ENCODE measurements at regions not wholly inside any gene's neighbourhood (a gene's known extent, or its start where the extent isn't known, plus 50 kb on each side); places are given as distances from the start of the nearest gene placed in this dataset.

GRCh38 chr1:223479261-223479660, 86.0 kb downstream of the CCDC185 start:
- no peaks in the 10 kb centered on the region for H3K36me3 ChIP-seq
- peaks cover 55% of the 10 kb centered on the region for H3K27me3 ChIP-seq
- H3K9me3 ChIP-seq: no peaks in the 10 kb centered on the region
- no peaks in the 10 kb centered on the region for H3K4me1 ChIP-seq (ENCODE audit: control insufficient read depth in 1 of 2, insufficient read depth in 1 of 2, low read depth in 1 of 2, low read length in 1 of 2)
- no peak for TF ChIP-seq CTCF (IDR thresholded peaks at IDR 0.05)
- H3K27ac ChIP-seq: no peak overlapping the region
- no peak overlapping the region for H3K4me3 ChIP-seq (ENCODE audit: low read depth in 1 of 2, low read length in 1 of 2)

GRCh38 chr1:223479718-223480425, 86.7 kb downstream of the CCDC185 start:
- Histone ChIP-seq H3K36me3 (no peaks in the 10 kb centered on the region), H3K4me3 (ENCODE audit: low read depth in 1 of 2, low read length in 1 of 2) (no peak overlapping the region), H3K27me3 (peaks cover 55% of the 10 kb centered on the region), H3K27ac (no peak overlapping the region), H3K4me1 (ENCODE audit: control insufficient read depth in 1 of 2, insufficient read depth in 1 of 2, low read depth in 1 of 2, low read length in 1 of 2) (no peaks in the 10 kb centered on the region), H3K9me3 (no peaks in the 10 kb centered on the region)
- no peak for TF ChIP-seq CTCF (IDR thresholded peaks at IDR 0.05)

GRCh38 chr1:223482132-223482531, 88.9 kb downstream of the CCDC185 start:
- Histone ChIP-seq H3K4me1 (ENCODE audit: control insufficient read depth in 1 of 2, insufficient read depth in 1 of 2, low read depth in 1 of 2, low read length in 1 of 2) (no peaks in the 10 kb centered on the region), H3K27me3 (peaks cover 63% of the 10 kb centered on the region), H3K4me3 (ENCODE audit: low read depth in 1 of 2, low read length in 1 of 2) (no peak overlapping the region), H3K27ac (no peak overlapping the region), H3K9me3 (no peaks in the 10 kb centered on the region), H3K36me3 (no peaks in the 10 kb centered on the region)
- no peak for TF ChIP-seq CTCF (IDR thresholded peaks at IDR 0.05)

GRCh38 chr1:223482766-223483165, 89.6 kb downstream of the CCDC185 start:
- H3K36me3 ChIP-seq: no peaks in the 10 kb centered on the region
- H3K9me3 ChIP-seq: no peaks in the 10 kb centered on the region
- H3K4me3 ChIP-seq (ENCODE audit: low read depth in 1 of 2, low read length in 1 of 2): no peak overlapping the region
- no peak overlapping the region for H3K27ac ChIP-seq
- peaks cover 58% of the 10 kb centered on the region for H3K27me3 ChIP-seq
- TF ChIP-seq CTCF (IDR thresholded peaks at IDR 0.05): no peak
- no peaks in the 10 kb centered on the region for H3K4me1 ChIP-seq (ENCODE audit: control insufficient read depth in 1 of 2, insufficient read depth in 1 of 2, low read depth in 1 of 2, low read length in 1 of 2)

- Histone ChIP-seq H3K9me3 (no peaks in the 10 kb centered on the region), H3K4me1 (ENCODE audit: control insufficient read depth in 1 of 2, insufficient read depth in 1 of 2, low read depth in 1 of 2, low read length in 1 of 2) (no peaks in the 10 kb centered on the region), H3K27ac (no peak overlapping the region), H3K4me3 (ENCODE audit: low read depth in 1 of 2, low read length in 1 of 2) (no peak overlapping the region), H3K36me3 (no peaks in the 10 kb centered on the region), H3K27me3 (peaks cover 54% of the 10 kb centered on the region)
- TF ChIP-seq CTCF (IDR thresholded peaks at IDR 0.05): no peak
Measured at GRCh38 chr1:223483511-223483910, 90.3 kb downstream of the CCDC185 start.

All from neutrophil (primary cell).